ENCODE measurements at regions not wholly inside any gene's neighbourhood (a gene's known extent, or its start where the extent isn't known, plus 50 kb on each side); places are given as distances from the start of the nearest gene placed in this dataset.

DNA sequence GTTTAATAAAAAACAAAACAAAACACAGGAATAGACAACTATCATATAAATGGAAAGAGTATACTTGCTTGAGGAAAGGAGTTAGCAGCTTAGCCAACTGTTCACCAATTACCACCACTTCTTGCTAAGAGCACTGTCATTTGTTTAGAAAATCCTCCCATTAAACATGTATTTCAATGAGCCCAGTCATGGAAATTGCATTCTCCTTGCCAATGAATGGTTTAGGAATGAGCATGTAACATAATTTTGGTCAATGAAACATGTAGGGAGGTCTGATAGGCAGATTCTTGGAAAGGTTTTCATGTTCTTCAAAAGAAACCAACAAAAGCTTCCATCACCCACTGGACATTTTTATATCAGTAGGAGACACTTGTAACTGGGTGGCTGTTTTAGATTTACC, 502.8 kb upstream of the PAPPA start:
- Histone ChIP-seq H4K20me1 (ENCODE audit: insufficient read depth, low read length) (no peaks in the 10 kb centered on the region), H3K9ac (ENCODE audit: insufficient read depth, low read depth, low read length) (no peak overlapping the region), H3K9me3 (ENCODE audit: low read length) (no peaks in the 10 kb centered on the region), H3K4me3 (replicated peaks in 1 of 3; ENCODE audit: insufficient read depth in 1 of 3, low read depth in 2 of 3, low read length in 3 of 3) (no peak overlapping the region), H3K36me3 (replicated peaks in 1 of 2; ENCODE audit: control insufficient read depth in 1 of 2, insufficient read depth in 2 of 2, low read length in 2 of 2) (no peaks in the 10 kb centered on the region), H3K27me3 (ENCODE audit: control insufficient read depth in 1 of 2, insufficient read depth in 2 of 2, low read length in 2 of 2) (no peaks in the 10 kb centered on the region), H3K4me1 (ENCODE audit: insufficient read depth, low read length) (no peaks in the 10 kb centered on the region), H3K4me2 (ENCODE audit: low read depth, low read length) (no peak overlapping the region), H3K27ac (ENCODE audit: extremely low read length, insufficient read depth, low read length) (no peak overlapping the region), H2AFZ (ENCODE audit: low read length) (no peak overlapping the region), H3K79me2 (ENCODE audit: insufficient read depth, low read length) (no peaks in the 10 kb centered on the region)
- no peak for DNase-seq (ENCODE audit: low spot score)
- TF ChIP-seq NCOR1 (IDR thresholded peaks at IDR 0.05; ENCODE audit: borderline replicate concordance, low read length) (no peak), RBFOX2 (IDR thresholded peaks at IDR 0.05; ENCODE audit: low read depth, low read length) (no peak), NFYC (CRISPR knock-in tag; IDR thresholded peaks at IDR 0.05) (no peak), ZBTB20 (CRISPR knock-in tag; IDR thresholded peaks at IDR 0.05; ENCODE audit: borderline replicate concordance, low read depth) (no peak)
- TF ChIP-seq, protein P1, sequence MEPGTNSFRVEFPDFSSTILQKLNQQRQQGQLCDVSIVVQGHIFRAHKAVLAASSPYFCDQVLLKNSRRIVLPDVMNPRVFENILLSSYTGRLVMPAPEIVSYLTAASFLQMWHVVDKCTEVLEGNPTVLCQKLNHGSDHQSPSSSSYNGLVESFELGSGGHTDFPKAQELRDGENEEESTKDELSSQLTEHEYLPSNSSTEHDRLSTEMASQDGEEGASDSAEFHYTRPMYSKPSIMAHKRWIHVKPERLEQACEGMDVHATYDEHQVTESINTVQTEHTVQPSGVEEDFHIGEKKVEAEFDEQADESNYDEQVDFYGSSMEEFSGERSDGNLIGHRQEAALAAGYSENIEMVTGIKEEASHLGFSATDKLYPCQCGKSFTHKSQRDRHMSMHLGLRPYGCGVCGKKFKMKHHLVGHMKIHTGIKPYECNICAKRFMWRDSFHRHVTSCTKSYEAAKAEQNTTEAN (CRISPR knock-in tag; conservative IDR thresholded peaks at IDR 0.05): no peak
- TF ChIP-seq, protein P2, sequence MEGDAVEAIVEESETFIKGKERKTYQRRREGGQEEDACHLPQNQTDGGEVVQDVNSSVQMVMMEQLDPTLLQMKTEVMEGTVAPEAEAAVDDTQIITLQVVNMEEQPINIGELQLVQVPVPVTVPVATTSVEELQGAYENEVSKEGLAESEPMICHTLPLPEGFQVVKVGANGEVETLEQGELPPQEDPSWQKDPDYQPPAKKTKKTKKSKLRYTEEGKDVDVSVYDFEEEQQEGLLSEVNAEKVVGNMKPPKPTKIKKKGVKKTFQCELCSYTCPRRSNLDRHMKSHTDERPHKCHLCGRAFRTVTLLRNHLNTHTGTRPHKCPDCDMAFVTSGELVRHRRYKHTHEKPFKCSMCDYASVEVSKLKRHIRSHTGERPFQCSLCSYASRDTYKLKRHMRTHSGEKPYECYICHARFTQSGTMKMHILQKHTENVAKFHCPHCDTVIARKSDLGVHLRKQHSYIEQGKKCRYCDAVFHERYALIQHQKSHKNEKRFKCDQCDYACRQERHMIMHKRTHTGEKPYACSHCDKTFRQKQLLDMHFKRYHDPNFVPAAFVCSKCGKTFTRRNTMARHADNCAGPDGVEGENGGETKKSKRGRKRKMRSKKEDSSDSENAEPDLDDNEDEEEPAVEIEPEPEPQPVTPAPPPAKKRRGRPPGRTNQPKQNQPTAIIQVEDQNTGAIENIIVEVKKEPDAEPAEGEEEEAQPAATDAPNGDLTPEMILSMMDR (CRISPR knock-in tag; IDR thresholded peaks at IDR 0.05): no peak
- ChIA-PET POLR2A (no interaction called here), CTCF (ENCODE audit: low intra/inter-chr PET ratio, low total read pairs) (no interaction called here)
- no peak for FAIRE-seq
- ATAC-seq: no peak
- no TSS peak for BruUV-seq (replicated peaks)
- intact Hi-C loops (cut with micrococcal nuclease; ENCODE audit: unreplicated experiment) (no loop called here), in situ Hi-C loops (cut with HindIII; ENCODE audit: extremely low pct_ligation_motif_present, low pct_unique_long_range_greater_than_20kb) (no loop called here)

DNA sequence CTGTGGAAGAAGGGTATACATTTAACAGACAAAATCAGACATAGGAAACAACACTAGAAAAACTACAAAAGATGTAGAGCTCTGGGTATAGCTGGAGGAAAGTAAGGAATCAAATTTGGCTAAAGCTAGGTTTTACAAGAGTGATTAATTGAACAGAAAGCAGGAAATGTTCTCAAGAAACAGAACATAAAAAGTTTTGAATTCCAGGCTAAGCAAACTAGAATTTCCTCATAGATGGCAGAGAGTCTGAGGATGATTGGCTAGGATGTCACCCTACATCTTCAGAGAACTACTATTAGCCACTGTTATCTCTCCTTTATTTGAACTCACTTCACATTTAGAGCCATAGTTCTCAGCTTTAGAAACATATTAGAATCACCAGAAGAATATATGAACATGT, 502.1 kb upstream of the PAPPA start:
- Histone ChIP-seq H3K9ac (ENCODE audit: insufficient read depth, low read depth, low read length) (no peak overlapping the region), H3K9me3 (ENCODE audit: low read length) (no peaks in the 10 kb centered on the region), H2AFZ (ENCODE audit: low read length) (no peak overlapping the region), H4K20me1 (ENCODE audit: insufficient read depth, low read length) (no peaks in the 10 kb centered on the region), H3K27ac (ENCODE audit: extremely low read length, insufficient read depth, low read length) (no peak overlapping the region), H3K79me2 (ENCODE audit: insufficient read depth, low read length) (no peaks in the 10 kb centered on the region), H3K4me2 (ENCODE audit: low read depth, low read length) (no peak overlapping the region), H3K27me3 (ENCODE audit: control insufficient read depth in 1 of 2, insufficient read depth in 2 of 2, low read length in 2 of 2) (no peaks in the 10 kb centered on the region), H3K36me3 (replicated peaks in 1 of 2; ENCODE audit: control insufficient read depth in 1 of 2, insufficient read depth in 2 of 2, low read length in 2 of 2) (no peaks in the 10 kb centered on the region), H3K4me1 (ENCODE audit: insufficient read depth, low read length) (no peaks in the 10 kb centered on the region), H3K4me3 (replicated peaks in 1 of 3; ENCODE audit: insufficient read depth in 1 of 3, low read depth in 2 of 3, low read length in 3 of 3) (no peak overlapping the region)
- FAIRE-seq (no peak), DNase-seq (ENCODE audit: low spot score) (no peak), ATAC-seq (no peak)
- ChIA-PET POLR2A (no interaction called here), CTCF (ENCODE audit: low intra/inter-chr PET ratio, low total read pairs) (no interaction called here)
- intact Hi-C loops (cut with micrococcal nuclease; ENCODE audit: unreplicated experiment) (no loop called here), in situ Hi-C loops (cut with HindIII; ENCODE audit: extremely low pct_ligation_motif_present, low pct_unique_long_range_greater_than_20kb) (no loop called here)
- no TSS peak for BruUV-seq (replicated peaks)
- TF ChIP-seq NR2F2 (IDR thresholded peaks at IDR 0.05; ENCODE audit: borderline replicate concordance, low read depth) (no peak), NFYC (CRISPR knock-in tag; IDR thresholded peaks at IDR 0.05) (no peak), ZNF562 (CRISPR knock-in tag; IDR thresholded peaks at IDR 0.05; ENCODE audit: borderline replicate concordance) (no peak), ZNF660 (CRISPR knock-in tag; IDR thresholded peaks at IDR 0.05; ENCODE audit: borderline replicate concordance, low read depth) (no peak), ATM (IDR thresholded peaks at IDR 0.05; ENCODE audit: borderline replicate concordance) (no peak), ZBTB20 (CRISPR knock-in tag; IDR thresholded peaks at IDR 0.05; ENCODE audit: borderline replicate concordance, low read depth) (no peak), HNF4A (CRISPR knock-in tag; IDR thresholded peaks at IDR 0.05) (no peak), ELF1 (CRISPR knock-in tag; IDR thresholded peaks at IDR 0.05) (no peak), ZNF10 (CRISPR knock-in tag; IDR thresholded peaks at IDR 0.05; ENCODE audit: borderline replicate concordance, low read depth) (no peak), KDM5A (IDR thresholded peaks at IDR 0.05; ENCODE audit: borderline replicate concordance, low read length) (no peak)
- TF ChIP-seq, protein P3, sequence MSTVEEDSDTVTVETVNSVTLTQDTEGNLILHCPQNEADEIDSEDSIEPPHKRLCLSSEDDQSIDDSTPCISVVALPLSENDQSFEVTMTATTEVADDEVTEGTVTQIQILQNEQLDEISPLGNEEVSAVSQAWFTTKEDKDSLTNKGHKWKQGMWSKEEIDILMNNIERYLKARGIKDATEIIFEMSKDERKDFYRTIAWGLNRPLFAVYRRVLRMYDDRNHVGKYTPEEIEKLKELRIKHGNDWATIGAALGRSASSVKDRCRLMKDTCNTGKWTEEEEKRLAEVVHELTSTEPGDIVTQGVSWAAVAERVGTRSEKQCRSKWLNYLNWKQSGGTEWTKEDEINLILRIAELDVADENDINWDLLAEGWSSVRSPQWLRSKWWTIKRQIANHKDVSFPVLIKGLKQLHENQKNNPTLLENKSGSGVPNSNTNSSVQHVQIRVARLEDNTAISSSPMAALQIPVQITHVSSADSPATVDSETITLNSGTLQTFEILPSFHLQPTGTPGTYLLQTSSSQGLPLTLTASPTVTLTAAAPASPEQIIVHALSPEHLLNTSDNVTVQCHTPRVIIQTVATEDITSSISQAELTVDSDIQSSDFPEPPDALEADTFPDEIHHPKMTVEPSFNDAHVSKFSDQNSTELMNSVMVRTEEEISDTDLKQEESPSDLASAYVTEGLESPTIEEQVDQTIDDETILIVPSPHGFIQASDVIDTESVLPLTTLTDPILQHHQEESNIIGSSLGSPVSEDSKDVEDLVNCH (CRISPR knock-in tag; IDR thresholded peaks at IDR 0.05): no peak
